ENCODE measurements at regions not wholly inside any gene's neighbourhood (a gene's known extent, or its start where the extent isn't known, plus 50 kb on each side); places are given as distances from the start of the nearest gene placed in this dataset.

- no peak for TF ChIP-seq RAD21 (IDR thresholded peaks at IDR 0.05; ENCODE audit: low read depth)
- TF ChIP-seq ZBTB7A (IDR thresholded peaks at IDR 0.05; ENCODE audit: low read depth) = no peak
- TF ChIP-seq EGR1 (IDR thresholded peaks at IDR 0.05) = no peak
- no peak for TF ChIP-seq CEBPB (IDR thresholded peaks at IDR 0.05)
- TF ChIP-seq TAF1 (IDR thresholded peaks at IDR 0.05; ENCODE audit: low read depth) = no peak
- TF ChIP-seq EP300 (IDR thresholded peaks at IDR 0.05; ENCODE audit: borderline replicate concordance) = no peak
- TF ChIP-seq USF1 (IDR thresholded peaks at IDR 0.05) = no peak
- no peak for TF ChIP-seq TEAD4 (IDR thresholded peaks at IDR 0.05)
- no peak for TF ChIP-seq FOXM1 (IDR thresholded peaks at IDR 0.05; ENCODE audit: borderline replicate concordance, low read depth)
- TF ChIP-seq CREB1 (IDR thresholded peaks at IDR 0.05; ENCODE audit: low read depth) = no peak
- no peak for TF ChIP-seq TCF12 (IDR thresholded peaks at IDR 0.05; ENCODE audit: low read depth)
These were observed 727.5 kb downstream of the KCNJ2 start for GRCh38 chr17:70896843-70897242.

GRCh38 chr17:70897446-70897845, 728.1 kb downstream of the KCNJ2 start:
- TF ChIP-seq CEBPB (IDR thresholded peaks at IDR 0.05) (no peak), CREB1 (IDR thresholded peaks at IDR 0.05; ENCODE audit: low read depth) (no peak), EP300 (IDR thresholded peaks at IDR 0.05; ENCODE audit: borderline replicate concordance) (no peak), NFIC (IDR thresholded peaks at IDR 0.05) (no peak), TCF12 (IDR thresholded peaks at IDR 0.05; ENCODE audit: low read depth) (no peak), YY1 (IDR thresholded peaks at IDR 0.05; ENCODE audit: low read depth) (no peak), MAX (IDR thresholded peaks at IDR 0.05) (no peak), EGR1 (IDR thresholded peaks at IDR 0.05) (no peak), REST (IDR thresholded peaks at IDR 0.05; ENCODE audit: low read depth) (no peak)

- TF ChIP-seq ZBTB7A (IDR thresholded peaks at IDR 0.05; ENCODE audit: low read depth) = no peak
- TF ChIP-seq RAD21 (IDR thresholded peaks at IDR 0.05; ENCODE audit: low read depth) = no peak
- no peak for TF ChIP-seq TEAD4 (IDR thresholded peaks at IDR 0.05)
- no peak for TF ChIP-seq TCF12 (IDR thresholded peaks at IDR 0.05; ENCODE audit: low read depth)
- no peak for TF ChIP-seq MAX (IDR thresholded peaks at IDR 0.05)
- no peak for TF ChIP-seq CREB1 (IDR thresholded peaks at IDR 0.05; ENCODE audit: low read depth)
- no peak for TF ChIP-seq TAF1 (IDR thresholded peaks at IDR 0.05; ENCODE audit: low read depth)
These were observed 732.5 kb downstream of the KCNJ2 start for GRCh38 chr17:70901870-70902269.

- TF ChIP-seq REST (IDR thresholded peaks at IDR 0.05; ENCODE audit: low read depth) (no peak), CEBPB (IDR thresholded peaks at IDR 0.05) (no peak), TCF12 (IDR thresholded peaks at IDR 0.05; ENCODE audit: low read depth) (no peak), CREB1 (IDR thresholded peaks at IDR 0.05; ENCODE audit: low read depth) (no peak), EGR1 (IDR thresholded peaks at IDR 0.05) (no peak), RAD21 (IDR thresholded peaks at IDR 0.05; ENCODE audit: low read depth) (no peak), EP300 (IDR thresholded peaks at IDR 0.05; ENCODE audit: borderline replicate concordance) (no peak), MAX (IDR thresholded peaks at IDR 0.05) (no peak), FOXM1 (IDR thresholded peaks at IDR 0.05; ENCODE audit: borderline replicate concordance, low read depth) (no peak), ZBTB7A (IDR thresholded peaks at IDR 0.05; ENCODE audit: low read depth) (no peak), USF1 (IDR thresholded peaks at IDR 0.05) (no peak), TAF1 (IDR thresholded peaks at IDR 0.05; ENCODE audit: low read depth) (no peak)
These were observed 736.5 kb downstream of the KCNJ2 start for GRCh38 chr17:70905796-70906195.

- TF ChIP-seq YY1 (IDR thresholded peaks at IDR 0.05; ENCODE audit: low read depth) = no peak
- no peak for TF ChIP-seq TEAD4 (IDR thresholded peaks at IDR 0.05)
- no peak for TF ChIP-seq EP300 (IDR thresholded peaks at IDR 0.05; ENCODE audit: borderline replicate concordance)
- TF ChIP-seq TCF12 (IDR thresholded peaks at IDR 0.05; ENCODE audit: low read depth) = no peak
- TF ChIP-seq CEBPB (IDR thresholded peaks at IDR 0.05) = no peak
- TF ChIP-seq REST (IDR thresholded peaks at IDR 0.05; ENCODE audit: low read depth) = no peak
- TF ChIP-seq FOXM1 (IDR thresholded peaks at IDR 0.05; ENCODE audit: borderline replicate concordance, low read depth) = no peak
- TF ChIP-seq EGR1 (IDR thresholded peaks at IDR 0.05) = no peak
- TF ChIP-seq RAD21 (IDR thresholded peaks at IDR 0.05; ENCODE audit: low read depth) = no peak
- TF ChIP-seq CREB1 (IDR thresholded peaks at IDR 0.05; ENCODE audit: low read depth) = no peak
- TF ChIP-seq ZBTB7A (IDR thresholded peaks at IDR 0.05; ENCODE audit: low read depth) = no peak
- TF ChIP-seq MAX (IDR thresholded peaks at IDR 0.05) = no peak
- no peak for TF ChIP-seq TAF1 (IDR thresholded peaks at IDR 0.05; ENCODE audit: low read depth)
- no peak for TF ChIP-seq USF1 (IDR thresholded peaks at IDR 0.05)
- no peak for TF ChIP-seq NFIC (IDR thresholded peaks at IDR 0.05)
These were observed 737.5 kb downstream of the KCNJ2 start for GRCh38 chr17:70906808-70907207.
